HUES6 (cell line): ENCODE measurements at regions not wholly inside any gene's neighbourhood (a gene's known extent, or its start where the extent isn't known, plus 50 kb on each side); places are given as distances from the start of the nearest gene placed in this dataset.

Experiments used
- H3K27ac ChIP-seq: 2 replicates; pipeline ENCODE4 v1.7.0; 2013; ENCODE audit warnings: low read depth, mild to moderate bottlenecking, low read length, inconsistent platforms
- H3K27me3 ChIP-seq: 2 replicates; pipeline ENCODE4 v1.6.1; 2013; ENCODE audit warnings: low read length; ENCODE audit not compliant: control insufficient read depth, insufficient read depth
- H3K36me3 ChIP-seq: 2 replicates; pipeline ENCODE4 v1.6.1; 2013; ENCODE audit warnings: low read length; ENCODE audit not compliant: control insufficient read depth, insufficient read depth
- H3K4me1 ChIP-seq: 2 replicates; pipeline ENCODE4 v1.6.1; 2013; ENCODE audit warnings: low read length; ENCODE audit not compliant: control insufficient read depth, insufficient read depth
- H3K4me3 ChIP-seq: 2 replicates; pipeline ENCODE4 v1.5.1; 2013; ENCODE audit warnings: low read depth, low read length
- H3K9ac ChIP-seq: one replicate; pipeline ENCODE4 v1.6.1; 2013; ENCODE audit warnings: mild to moderate bottlenecking, low read length
- H3K9me3 ChIP-seq: 2 replicates; pipeline ENCODE4 v1.6.1; 2013; ENCODE audit warnings: low read depth, low read length; ENCODE audit not compliant: control insufficient read depth, insufficient read depth

GRCh38 chr12:38154096-38155019 lies 162.2 kb upstream of the ALG10B start:
- Histone ChIP-seq H3K9ac (no peak overlapping the region), H3K9me3 (peaks cover 88% of the 10 kb centered on the region), H3K27me3 (no peaks in the 10 kb centered on the region), H3K27ac (no peak overlapping the region), H3K4me1 (no peaks in the 10 kb centered on the region), H3K36me3 (no peaks in the 10 kb centered on the region), H3K4me3 (no peak overlapping the region)

- no peak overlapping the region for H3K27ac ChIP-seq
- no peak overlapping the region for H3K9ac ChIP-seq
- peaks cover 87% of the 10 kb centered on the region; the same call in 1 of the 2 replicates for H3K9me3 ChIP-seq
- no peaks in the 10 kb centered on the region for H3K36me3 ChIP-seq
- H3K4me1 ChIP-seq = no peaks in the 10 kb centered on the region
- H3K27me3 ChIP-seq = no peaks in the 10 kb centered on the region
- H3K4me3 ChIP-seq = no peak overlapping the region
Observed at GRCh38 chr12:38155020-38155395, 161.6 kb upstream of the ALG10B start.

GRCh38 chr12:38155526-38156496 lies 160.8 kb upstream of the ALG10B start:
- H3K36me3 ChIP-seq = no peaks in the 10 kb centered on the region
- H3K27ac ChIP-seq = no peak overlapping the region
- H3K27me3 ChIP-seq = no peaks in the 10 kb centered on the region
- peaks cover 86% of the 10 kb centered on the region; the same call in 1 of the 2 replicates for H3K9me3 ChIP-seq
- H3K9ac ChIP-seq = no peak overlapping the region
- H3K4me1 ChIP-seq = no peaks in the 10 kb centered on the region
- no peak overlapping the region for H3K4me3 ChIP-seq

- Histone ChIP-seq H3K9me3 (peaks cover 88% of the 10 kb centered on the region; the same call in 1 of the 2 replicates), H3K36me3 (no peaks in the 10 kb centered on the region), H3K27me3 (no peaks in the 10 kb centered on the region), H3K9ac (no peak overlapping the region), H3K27ac (no peak overlapping the region), H3K4me1 (no peaks in the 10 kb centered on the region), H3K4me3 (no peak overlapping the region)
Observed at GRCh38 chr12:38156497-38157245, 159.9 kb upstream of the ALG10B start.

DNA sequence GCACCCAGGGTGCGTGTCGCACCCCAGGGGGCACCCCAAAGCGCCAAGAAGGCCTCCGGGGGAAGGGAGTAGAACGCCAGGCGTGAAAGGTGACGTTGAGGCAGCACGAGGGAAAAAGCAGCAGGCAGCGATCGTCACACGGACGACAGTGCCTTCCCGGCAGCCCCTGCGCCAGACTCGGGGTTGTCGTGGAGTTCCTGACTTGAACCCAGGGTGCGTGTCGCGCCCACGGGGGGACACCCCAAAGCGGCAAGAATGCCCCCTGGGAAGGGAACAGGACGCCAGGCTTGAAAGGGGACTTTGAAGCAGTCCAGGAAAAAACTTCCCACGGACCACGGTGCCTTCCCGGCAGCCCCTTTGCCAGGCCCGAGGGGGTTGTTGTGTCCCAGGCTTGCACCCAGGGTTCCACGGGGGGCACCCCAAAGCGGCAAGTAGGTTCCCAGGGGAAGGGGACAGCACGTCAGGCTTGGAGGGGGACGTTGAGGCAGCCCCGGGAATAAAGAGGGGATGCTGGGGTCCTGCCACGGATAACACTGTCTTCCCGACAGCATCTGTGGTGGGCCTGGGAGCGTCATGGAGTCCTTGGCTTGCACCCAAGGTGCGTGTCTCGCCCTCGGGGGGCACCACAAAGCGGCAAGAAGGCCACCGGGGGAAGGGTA lies 159.2 kb upstream of the ALG10B start:
- Histone ChIP-seq H3K27me3 (no peaks in the 10 kb centered on the region), H3K4me1 (no peaks in the 10 kb centered on the region), H3K9ac (no peak overlapping the region), H3K4me3 (no peak overlapping the region), H3K36me3 (no peaks in the 10 kb centered on the region), H3K9me3 (peaks cover 89% of the 10 kb centered on the region; the same call in 1 of the 2 replicates), H3K27ac (no peak overlapping the region)

DNA sequence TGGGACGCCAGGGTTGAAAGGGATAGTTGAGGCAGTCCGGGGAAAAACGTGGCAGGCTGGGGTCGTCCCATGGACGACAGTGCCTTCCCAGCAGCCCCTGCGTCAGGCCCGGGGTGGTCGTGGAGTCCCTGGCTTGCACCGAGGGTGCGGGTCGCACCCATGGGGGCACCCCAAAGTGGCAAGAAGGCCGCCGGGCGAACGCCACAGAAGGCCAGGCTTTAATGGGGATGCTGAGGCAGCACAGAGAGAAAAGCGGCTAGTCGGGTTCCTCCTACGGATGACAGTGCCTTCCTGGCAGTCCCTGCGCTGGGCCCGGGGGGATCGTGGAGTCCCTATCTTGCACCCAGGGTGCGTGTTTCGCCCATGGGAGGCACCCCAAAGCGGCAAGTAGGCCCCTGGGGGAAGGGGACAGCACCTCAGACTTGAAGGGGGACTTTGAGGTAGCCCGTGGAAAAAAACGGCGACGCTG lies 158.6 kb upstream of the ALG10B start:
- no peak overlapping the region for H3K9ac ChIP-seq
- H3K4me3 ChIP-seq = no peak overlapping the region
- H3K4me1 ChIP-seq = no peaks in the 10 kb centered on the region
- no peaks in the 10 kb centered on the region for H3K27me3 ChIP-seq
- no peak overlapping the region for H3K27ac ChIP-seq
- H3K9me3 ChIP-seq = peaks cover 91% of the 10 kb centered on the region; the same call in 1 of the 2 replicates
- H3K36me3 ChIP-seq = no peaks in the 10 kb centered on the region

GRCh38 chr12:38158428-38159091 lies 158.0 kb upstream of the ALG10B start:
- Histone ChIP-seq H3K9ac (no peak overlapping the region), H3K4me3 (no peak overlapping the region), H3K9me3 (peaks cover 91% of the 10 kb centered on the region; the same call in 1 of the 2 replicates), H3K27me3 (no peaks in the 10 kb centered on the region), H3K36me3 (no peaks in the 10 kb centered on the region), H3K27ac (no peak overlapping the region), H3K4me1 (no peaks in the 10 kb centered on the region)

GRCh38 chr12:38159092-38159551 lies 157.5 kb upstream of the ALG10B start:
- Histone ChIP-seq H3K4me1 (no peaks in the 10 kb centered on the region), H3K9ac (no peak overlapping the region), H3K36me3 (no peaks in the 10 kb centered on the region), H3K9me3 (peaks cover 86% of the 10 kb centered on the region; the same call in 1 of the 2 replicates), H3K27me3 (no peaks in the 10 kb centered on the region), H3K4me3 (no peak overlapping the region), H3K27ac (no peak overlapping the region)

GRCh38 chr12:38159591-38160317 lies 156.8 kb upstream of the ALG10B start:
- H3K9me3 ChIP-seq = peaks cover 80% of the 10 kb centered on the region; the same call in 1 of the 2 replicates
- no peaks in the 10 kb centered on the region for H3K4me1 ChIP-seq
- no peaks in the 10 kb centered on the region for H3K27me3 ChIP-seq
- H3K27ac ChIP-seq = no peak overlapping the region
- no peaks in the 10 kb centered on the region for H3K36me3 ChIP-seq
- H3K9ac ChIP-seq = no peak overlapping the region
- H3K4me3 ChIP-seq = no peak overlapping the region
